Mammary epithelial cell (primary cell): ENCODE measurements at regions not wholly inside any gene's neighbourhood (a gene's known extent, or its start where the extent isn't known, plus 50 kb on each side); places are given as distances from the start of the nearest gene placed in this dataset.

Source experiments
- CTCF ChIP-seq, 2 donors: IDR thresholded peaks in 1 of 2; conservative IDR thresholded peaks in 1 of 2; 2 replicates each; pipeline ENCODE4 v1.5.1; 2011 to 2012; ENCODE audit warnings: inconsistent platforms in 2 of 2, low read length in 2 of 2, mild to moderate bottlenecking in 2 of 2, control low read depth in 1 of 2, low read depth in 1 of 2; ENCODE audit not compliant: insufficient read depth in 1 of 2; ENCODE audit errors: extremely low read depth in 1 of 2
- EZH2 ChIP-seq: IDR thresholded peaks from 2 replicates; pipeline ENCODE4 v1.6.1; 2012; ENCODE audit warnings: low read length, inconsistent platforms, borderline replicate concordance

GRCh38 chr2:88350331-88351248 is 101.9 kb downstream of the FOXI3 start:
- peak; percentile 78 to 90 for TF ChIP-seq CTCF (conservative IDR thresholded peaks at IDR 0.05 in 1 of 2, IDR thresholded peaks at IDR 0.05 in 1 of 2; ENCODE audit: extremely low read depth in 1 of 2, insufficient read depth in 1 of 2, low read depth in 1 of 2, low read length in 2 of 2)
- TF ChIP-seq EZH2, result no peak
